CD14-positive monocyte (primary cell): ENCODE measurements at regions not wholly inside any gene's neighbourhood (a gene's known extent, or its start where the extent isn't known, plus 50 kb on each side); places are given as distances from the start of the nearest gene placed in this dataset.

Experiments
- DNase-seq, 3 donors: peaks; one replicate each; pipeline ENCODE4 v3.0.0-alpha.2; 2011 to 2022
- H2AFZ ChIP-seq: 2 replicates; pipeline ENCODE4 v1.6.0; 2012; ENCODE audit warnings: mild to moderate bottlenecking, low read depth, low read length, inconsistent platforms; ENCODE audit not compliant: insufficient read depth, poor library complexity, severe bottlenecking
- H3K27ac ChIP-seq, 2 donors: 1 replicate in 1 of 2; 2 replicates in 1 of 2; pipeline ENCODE4 v1.5.1; 2012 to 2013; ENCODE audit warnings: low read length in 2 of 2, control low read depth in 1 of 2, inconsistent platforms in 1 of 2, low read depth in 1 of 2, mild to moderate bottlenecking in 1 of 2
- H3K27me3 ChIP-seq, 2 donors: one replicate each; pipeline versions ENCODE4 v1.6.0 to v1.6.1; 2011 to 2013; ENCODE audit warnings: low read length in 2 of 2; ENCODE audit not compliant: control insufficient read depth in 2 of 2, insufficient read depth in 2 of 2
- H3K36me3 ChIP-seq, 2 donors: replicated peaks in 1 of 2; 1 replicate in 1 of 2; 2 replicates in 1 of 2; pipeline versions ENCODE4 v1.5.1 to v1.6.1; 2012 to 2013; ENCODE audit warnings: low read length in 2 of 2, control low read depth in 1 of 2, inconsistent platforms in 1 of 2, mild to moderate bottlenecking in 1 of 2; ENCODE audit not compliant: insufficient read depth in 2 of 2, control insufficient read depth in 1 of 2
- H3K4me1 ChIP-seq, 2 donors: 1 replicate in 1 of 2; 2 replicates in 1 of 2; pipeline versions ENCODE4 v1.5.1 to v1.6.1; 2012 to 2013; ENCODE audit warnings: low read length in 2 of 2, control low read depth in 1 of 2, inconsistent platforms in 1 of 2, mild to moderate bottlenecking in 1 of 2, moderate library complexity in 1 of 2; ENCODE audit not compliant: insufficient read depth in 2 of 2, control insufficient read depth in 1 of 2
- H3K4me2 ChIP-seq: replicated peaks from 2 replicates; pipeline ENCODE3; 2012; ENCODE audit warnings: low read length, moderate library complexity, mild to moderate bottlenecking; ENCODE audit not compliant: poor library complexity, severe bottlenecking; ENCODE audit errors: extremely low read depth
- H3K4me3 ChIP-seq, 3 experiments: fragments of 200-600 bp in 1 of 3; sonication (generic) in 1 of 3; replicated peaks in 1 of 3; 1 replicate in 2 of 3; 2 replicates in 1 of 3; pipeline ENCODE4 v1.5.1; 2011 to 2013; ENCODE audit warnings: low read length in 3 of 3, mild to moderate bottlenecking in 3 of 3, control low read depth in 2 of 3, low read depth in 2 of 3, inconsistent platforms in 1 of 3, moderate library complexity in 1 of 3
- H3K79me2 ChIP-seq: 2 replicates; pipeline ENCODE4 v1.6.0; 2012; ENCODE audit warnings: mild to moderate bottlenecking, control low read depth, inconsistent platforms, low read length, moderate library complexity; ENCODE audit not compliant: insufficient read depth
- H3K9ac ChIP-seq: 2 replicates; pipeline ENCODE4 v1.6.0; 2017; ENCODE audit warnings: low read length, mild to moderate bottlenecking; ENCODE audit not compliant: insufficient read depth, poor library complexity, severe bottlenecking
- H3K9me3 ChIP-seq, 2 donors: replicated peaks in 1 of 2; 1 replicate in 1 of 2; 2 replicates in 1 of 2; pipeline versions ENCODE4 v1.5.1 to v1.6.1; 2012 to 2013; ENCODE audit warnings: low read length in 2 of 2, control low read depth in 1 of 2; ENCODE audit not compliant: control insufficient read depth in 1 of 2, insufficient read depth in 1 of 2
- H4K20me1 ChIP-seq: 2 replicates; pipeline ENCODE4 v1.6.0; 2012; ENCODE audit warnings: mild to moderate bottlenecking, low read length, control low read depth, moderate library complexity; ENCODE audit not compliant: insufficient read depth
- H3K27ac Mint-ChIP-seq, 7 donors: one replicate each; pipeline ENCODE4 v1.8.0; 2020; ENCODE audit warnings: mild to moderate bottlenecking in 7 of 7, mixed read lengths in 7 of 7, moderate library complexity in 6 of 7, inconsistent platforms in 2 of 7
- H3K27me3 Mint-ChIP-seq, 3 donors: one replicate each; pipeline ENCODE4 v1.8.0; 2021 to 2022; ENCODE audit warnings: low read depth in 3 of 3, mild to moderate bottlenecking in 3 of 3, mixed read lengths in 3 of 3, moderate library complexity in 3 of 3, inconsistent platforms in 1 of 3
- H3K36me3 Mint-ChIP-seq, 2 donors: one replicate each; pipeline ENCODE4 v1.8.0; 2020; ENCODE audit warnings: mixed read lengths in 2 of 2, inconsistent platforms in 1 of 2, mild to moderate bottlenecking in 1 of 2
- H3K4me1 Mint-ChIP-seq: one replicate; pipeline ENCODE4 v1.8.0; 2020; ENCODE audit warnings: mild to moderate bottlenecking, mixed read lengths
- H3K4me3 Mint-ChIP-seq, 2 donors: one replicate each; pipeline ENCODE4 v1.8.0; 2020; ENCODE audit warnings: mild to moderate bottlenecking in 2 of 2, mixed read lengths in 2 of 2, moderate library complexity in 1 of 2
- H3K9me3 Mint-ChIP-seq, 7 donors: one replicate each; pipeline ENCODE4 v1.8.0; 2020 to 2022; ENCODE audit warnings: mixed read lengths in 7 of 7, mild to moderate bottlenecking in 6 of 7, moderate library complexity in 6 of 7, inconsistent platforms in 2 of 7
- WGBS: methylation state at CpG from one replicate; pipeline ENCODE4 v1.1.5; 2013; ENCODE audit warnings: missing lambda C conversion rate; ENCODE audit not compliant: insufficient coverage; 5-methylcytosine and 5-hydroxymethylcytosine counted together
- intact Hi-C, 2 donors: fragments of 100-400 bp; cut with micrococcal nuclease; formaldehyde crosslinking; loops; one replicate each; pipeline versions ENCODE4 v1.15.0 to v1.15.1; 2023
- TF ChIP-seq, protein P1 (sequence below): fragments of 200-600 bp; IDR thresholded peaks from one replicate; pipeline ENCODE4 v1.8.0; 2022; ENCODE audit warnings: antibody characterized with exemption, mild to moderate bottlenecking

DNA sequence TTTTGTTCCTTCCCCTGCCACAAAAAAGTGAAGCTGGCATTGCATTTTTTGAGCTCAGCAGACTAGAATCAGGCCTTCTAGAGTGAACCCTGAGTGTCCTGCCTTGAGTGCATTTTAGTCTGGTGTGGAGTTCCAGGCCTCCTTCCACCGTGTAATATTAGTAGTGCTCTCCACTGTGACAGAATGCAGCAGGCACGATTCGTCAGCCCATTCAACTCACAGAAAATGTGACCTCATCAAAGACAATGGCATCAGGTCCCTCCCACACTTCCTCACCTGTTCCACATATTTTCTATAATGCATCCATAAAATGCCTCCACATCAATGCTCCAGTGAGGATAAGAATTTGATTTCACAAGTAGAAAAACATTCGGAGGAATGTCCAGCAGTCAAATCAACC, 227.6 kb downstream of the FGF9 start:
- H3K9me3 Mint-ChIP-seq = peaks cover 0 to 5% (median 0%) of the 10 kb centered on the region in 7 donors
- H3K4me3 ChIP-seq = no peak overlapping the region
- H3K4me1 Mint-ChIP-seq = peaks cover 4% of the 10 kb centered on the region
- H3K36me3 Mint-ChIP-seq = no peaks in the 10 kb centered on the region
- TF ChIP-seq, protein P1, sequence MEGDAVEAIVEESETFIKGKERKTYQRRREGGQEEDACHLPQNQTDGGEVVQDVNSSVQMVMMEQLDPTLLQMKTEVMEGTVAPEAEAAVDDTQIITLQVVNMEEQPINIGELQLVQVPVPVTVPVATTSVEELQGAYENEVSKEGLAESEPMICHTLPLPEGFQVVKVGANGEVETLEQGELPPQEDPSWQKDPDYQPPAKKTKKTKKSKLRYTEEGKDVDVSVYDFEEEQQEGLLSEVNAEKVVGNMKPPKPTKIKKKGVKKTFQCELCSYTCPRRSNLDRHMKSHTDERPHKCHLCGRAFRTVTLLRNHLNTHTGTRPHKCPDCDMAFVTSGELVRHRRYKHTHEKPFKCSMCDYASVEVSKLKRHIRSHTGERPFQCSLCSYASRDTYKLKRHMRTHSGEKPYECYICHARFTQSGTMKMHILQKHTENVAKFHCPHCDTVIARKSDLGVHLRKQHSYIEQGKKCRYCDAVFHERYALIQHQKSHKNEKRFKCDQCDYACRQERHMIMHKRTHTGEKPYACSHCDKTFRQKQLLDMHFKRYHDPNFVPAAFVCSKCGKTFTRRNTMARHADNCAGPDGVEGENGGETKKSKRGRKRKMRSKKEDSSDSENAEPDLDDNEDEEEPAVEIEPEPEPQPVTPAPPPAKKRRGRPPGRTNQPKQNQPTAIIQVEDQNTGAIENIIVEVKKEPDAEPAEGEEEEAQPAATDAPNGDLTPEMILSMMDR = no peak
- H3K4me2 ChIP-seq = no peak overlapping the region
- no peak overlapping the region for H3K9ac ChIP-seq
- H3K27ac ChIP-seq = no peak overlapping the region
- no peak overlapping the region for H3K4me3 Mint-ChIP-seq
- no peaks in the 10 kb centered on the region for H3K4me1 ChIP-seq
- H2AFZ ChIP-seq = no peak overlapping the region
- peaks cover 2 to 4% (median 2%) of the 10 kb centered on the region in 3 donors for H3K27me3 Mint-ChIP-seq
- DNase-seq = no peak
- H3K36me3 ChIP-seq = no peaks in the 10 kb centered on the region
- no peaks in the 10 kb centered on the region for H3K79me2 ChIP-seq
- no peaks in the 10 kb centered on the region for H3K9me3 ChIP-seq
- WGBS = 92% methylated on average over 2 of the region's 4 CpGs
- no peaks in the 10 kb centered on the region for H4K20me1 ChIP-seq
- no peak overlapping the region for H3K27ac Mint-ChIP-seq
- H3K27me3 ChIP-seq = no peaks in the 10 kb centered on the region
- intact Hi-C loops = no loop called here

DNA sequence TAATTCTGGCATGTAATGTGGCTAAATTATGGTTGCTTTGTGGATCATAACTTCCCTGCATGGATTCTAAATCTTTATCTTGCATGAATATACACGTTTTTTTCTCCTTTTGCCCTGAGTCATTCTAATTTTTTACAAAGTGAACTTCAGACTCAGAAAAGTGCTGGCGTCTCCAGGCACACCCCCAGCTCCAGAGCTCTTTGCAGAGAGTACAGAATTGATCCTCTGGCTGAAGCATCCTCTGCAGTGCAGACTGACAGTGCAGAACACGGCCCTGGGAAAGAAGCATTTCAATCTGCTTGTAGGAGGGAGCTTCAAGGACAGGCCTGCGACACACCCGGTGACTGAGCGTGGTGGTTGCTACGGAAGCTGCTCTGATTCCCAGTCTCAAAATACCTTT, 228.1 kb downstream of the FGF9 start:
- DNase-seq = no peak
- H3K9ac ChIP-seq = no peak overlapping the region
- no peak overlapping the region for H3K4me3 ChIP-seq
- H3K9me3 Mint-ChIP-seq = peaks cover 0 to 5% (median 0%) of the 10 kb centered on the region in 7 donors
- H3K27ac Mint-ChIP-seq = no peak overlapping the region
- no peaks in the 10 kb centered on the region for H3K4me1 ChIP-seq
- WGBS = 69% methylated on average over 3 of the region's 7 CpGs
- peaks cover 4% of the 10 kb centered on the region for H3K4me1 Mint-ChIP-seq
- no peak overlapping the region for H3K27ac ChIP-seq
- H3K27me3 Mint-ChIP-seq = peaks cover 2 to 4% (median 2%) of the 10 kb centered on the region in 3 donors
- no peak overlapping the region for H3K4me3 Mint-ChIP-seq
- no peaks in the 10 kb centered on the region for H3K79me2 ChIP-seq
- TF ChIP-seq, protein P1 = no peak
- intact Hi-C loops = no loop called here
- H3K4me2 ChIP-seq = no peak overlapping the region
- H3K9me3 ChIP-seq = no peaks in the 10 kb centered on the region
- no peaks in the 10 kb centered on the region for H3K36me3 Mint-ChIP-seq
- H4K20me1 ChIP-seq = no peaks in the 10 kb centered on the region
- H3K36me3 ChIP-seq = no peaks in the 10 kb centered on the region
- H2AFZ ChIP-seq = no peak overlapping the region
- H3K27me3 ChIP-seq = no peaks in the 10 kb centered on the region
